HEK293 (cell line): ENCODE measurements at regions not wholly inside any gene's neighbourhood (a gene's known extent, or its start where the extent isn't known, plus 50 kb on each side); places are given as distances from the start of the nearest gene placed in this dataset.

ENCODE experiments used
- CTCF ChIA-PET: fragments of 350-600 bp; formaldehyde crosslinking; extraction: SDS; loops from one replicate; lab custom pipeline; 2021; ENCODE audit warnings: antibody characterized with exemption; lab: Yijun Ruan, JAX
- POLR2A ChIA-PET: fragments of 300-600 bp; formaldehyde crosslinking; extraction: SDS; loops from one replicate; lab custom pipeline; 2020; ENCODE audit warnings: antibody characterized with exemption, inconsistent platforms; lab: Yijun Ruan, JAX
- H3K27ac ChIP-seq: fragments of 200-500 bp; sonication (Bioruptor generic); 2 replicates; pipeline ENCODE4 v1.5.1; 2014; ENCODE audit warnings: low read depth, low read length, control low read depth, inconsistent platforms; ENCODE audit errors: extremely low read depth
- H3K36me3 ChIP-seq, 2 experiments: fragments of 200-500 bp in 1 of 2; sonication (Bioruptor generic) in 1 of 2; 1 replicate in 1 of 2; 2 replicates in 1 of 2; pipeline ENCODE4 v1.5.1; 2014 to 2017; ENCODE audit warnings: inconsistent platforms in 2 of 2, low read length in 2 of 2; ENCODE audit not compliant: control insufficient read depth in 2 of 2, insufficient read depth in 1 of 2
- H3K4me1 ChIP-seq: fragments of 200-500 bp; sonication (Bioruptor generic); 2 replicates; pipeline ENCODE4 v1.5.1; 2014; ENCODE audit warnings: mild to moderate bottlenecking, low read length, inconsistent platforms; ENCODE audit not compliant: control insufficient read depth, insufficient read depth
- H3K4me3 ChIP-seq: 2 replicates; pipeline ENCODE4 v1.5.1; 2011; ENCODE audit warnings: low read depth, mild to moderate bottlenecking, control low read depth, low read length, moderate library complexity
- H3K9me3 ChIP-seq: fragments of 200-500 bp; sonication (Bioruptor generic); 2 replicates; pipeline ENCODE4 v1.5.1; 2014; ENCODE audit warnings: low read depth, low read length, inconsistent platforms; ENCODE audit not compliant: control insufficient read depth, insufficient read depth
- CTCF ChIP-seq: fragments of 450-650 bp; formaldehyde crosslinking; IDR thresholded peaks from 2 replicates; pipeline ENCODE4 v1.5.1; 2016; ENCODE audit warnings: missing biosample characterization, missing genetic modification characterization
- EGR2 ChIP-seq: fragments of 450-650 bp; formaldehyde crosslinking; IDR thresholded peaks from 2 replicates; pipeline ENCODE4 v1.5.1; 2016; ENCODE audit warnings: low read depth, missing biosample characterization, missing genetic modification characterization
- GFI1B ChIP-seq: fragments of 450-650 bp; formaldehyde crosslinking; IDR thresholded peaks from 2 replicates; pipeline ENCODE4 v1.5.1; 2016; ENCODE audit warnings: missing biosample characterization, missing genetic modification characterization
- KLF10 ChIP-seq: fragments of 450-650 bp; IDR thresholded peaks from 2 replicates; pipeline ENCODE4 v1.5.1; 2018; ENCODE audit warnings: missing biosample characterization, mild to moderate bottlenecking, missing genetic modification characterization
- REST ChIP-seq: fragments of 450-650 bp; formaldehyde crosslinking; IDR thresholded peaks from 2 replicates; pipeline ENCODE4 v1.5.1; 2016; ENCODE audit warnings: missing biosample characterization, missing genetic modification characterization
- WT1 ChIP-seq: fragments of 450-650 bp; formaldehyde crosslinking; IDR thresholded peaks from 2 replicates; pipeline ENCODE4 v1.5.1; 2016; ENCODE audit warnings: missing biosample characterization, missing genetic modification characterization
- ZBTB20 ChIP-seq: fragments of 450-650 bp; formaldehyde crosslinking; IDR thresholded peaks from 2 replicates; pipeline ENCODE4 v1.5.1; 2016; ENCODE audit warnings: missing biosample characterization, missing genetic modification characterization
- ZFP3 ChIP-seq: fragments of 450-650 bp; formaldehyde crosslinking; IDR thresholded peaks from 2 replicates; pipeline ENCODE4 v1.5.1; 2016; ENCODE audit warnings: low read depth, missing biosample characterization, missing genetic modification characterization
- ZNF132 ChIP-seq: fragments of 450-650 bp; formaldehyde crosslinking; IDR thresholded peaks from 2 replicates; pipeline ENCODE4 v1.5.1; 2017; ENCODE audit warnings: missing biosample characterization, missing genetic modification characterization, borderline replicate concordance
- ZNF138 ChIP-seq: fragments of 450-650 bp; formaldehyde crosslinking; IDR thresholded peaks from 2 replicates; pipeline ENCODE4 v1.5.1; 2016; ENCODE audit warnings: missing biosample characterization, missing genetic modification characterization, borderline replicate concordance
- ZNF174 ChIP-seq: fragments of 450-650 bp; formaldehyde crosslinking; IDR thresholded peaks from 2 replicates; pipeline ENCODE4 v1.5.0; 2017; ENCODE audit warnings: missing biosample characterization, mild to moderate bottlenecking, missing genetic modification characterization
- ZNF214 ChIP-seq: fragments of 450-650 bp; formaldehyde crosslinking; IDR thresholded peaks from 2 replicates; pipeline ENCODE4 v1.5.1; 2017; ENCODE audit warnings: missing biosample characterization, mild to moderate bottlenecking, missing genetic modification characterization, borderline replicate concordance
- ZNF266 ChIP-seq: fragments of 450-650 bp; formaldehyde crosslinking; IDR thresholded peaks from 2 replicates; pipeline ENCODE4 v1.5.1; 2016; ENCODE audit warnings: missing biosample characterization, missing genetic modification characterization, low read depth
- ZNF302 ChIP-seq: fragments of 450-650 bp; formaldehyde crosslinking; IDR thresholded peaks from 2 replicates; pipeline ENCODE4 v1.5.1; 2016; ENCODE audit warnings: missing biosample characterization, missing genetic modification characterization, low read depth
- ZNF366 ChIP-seq: fragments of 450-650 bp; formaldehyde crosslinking; conservative IDR thresholded peaks from 2 replicates; pipeline ENCODE4 v1.5.1; 2016; ENCODE audit warnings: missing biosample characterization, missing genetic modification characterization
- ZNF510 ChIP-seq: fragments of 450-650 bp; formaldehyde crosslinking; IDR thresholded peaks from 2 replicates; pipeline ENCODE4 v1.5.1; 2018; ENCODE audit warnings: mild to moderate bottlenecking, missing genetic modification characterization, missing biosample characterization; ENCODE audit not compliant: insufficient replicate concordance
- ZNF624 ChIP-seq: fragments of 450-650 bp; formaldehyde crosslinking; IDR thresholded peaks from 2 replicates; pipeline ENCODE4 v1.5.1; 2017; ENCODE audit warnings: missing biosample characterization, missing genetic modification characterization
- ZNF654 ChIP-seq: fragments of 450-650 bp; formaldehyde crosslinking; IDR thresholded peaks from 2 replicates; pipeline ENCODE4 v1.5.1; 2016; ENCODE audit warnings: low read depth, missing biosample characterization, missing genetic modification characterization
- ZNF677 ChIP-seq: fragments of 450-650 bp; IDR thresholded peaks from 2 replicates; pipeline ENCODE4 v1.5.0; 2018; ENCODE audit warnings: missing biosample characterization, mild to moderate bottlenecking, missing genetic modification characterization, moderate library complexity
- ZNF843 ChIP-seq: fragments of 450-650 bp; formaldehyde crosslinking; IDR thresholded peaks from 2 replicates; pipeline ENCODE4 v1.5.1; 2016; ENCODE audit warnings: missing biosample characterization, missing genetic modification characterization
- TF ChIP-seq, protein P1 (sequence below): fragments of 450-650 bp; formaldehyde crosslinking; IDR thresholded peaks from 2 replicates; pipeline ENCODE4 v1.5.1; 2016; ENCODE audit warnings: missing biosample characterization, missing genetic modification characterization
- TF ChIP-seq, protein P2 (sequence below): fragments of 450-650 bp; IDR thresholded peaks from 2 replicates; pipeline ENCODE4 v1.5.1; 2018; ENCODE audit warnings: missing biosample characterization, missing genetic modification characterization

GRCh38 chr4:56093576-56093975 lies 144.8 kb downstream of the CEP135 start:
- Histone ChIP-seq H3K9me3 (no peaks in the 10 kb centered on the region), H3K4me3 (no peak overlapping the region), H3K4me1 (peaks cover 3% of the 10 kb centered on the region; the same call in 1 of the 2 replicates), H3K27ac (no peak overlapping the region), H3K36me3 (no peaks in the 10 kb centered on the region)
- POLR2A ChIA-PET, result no interaction called here
- CTCF ChIA-PET, result interaction anchor here (0.6 kb wide), 1 partner anchor 74 kb away, joined by 4 read pairs; no protein-coding TSS in a partner anchor
- TF ChIP-seq, protein P1, sequence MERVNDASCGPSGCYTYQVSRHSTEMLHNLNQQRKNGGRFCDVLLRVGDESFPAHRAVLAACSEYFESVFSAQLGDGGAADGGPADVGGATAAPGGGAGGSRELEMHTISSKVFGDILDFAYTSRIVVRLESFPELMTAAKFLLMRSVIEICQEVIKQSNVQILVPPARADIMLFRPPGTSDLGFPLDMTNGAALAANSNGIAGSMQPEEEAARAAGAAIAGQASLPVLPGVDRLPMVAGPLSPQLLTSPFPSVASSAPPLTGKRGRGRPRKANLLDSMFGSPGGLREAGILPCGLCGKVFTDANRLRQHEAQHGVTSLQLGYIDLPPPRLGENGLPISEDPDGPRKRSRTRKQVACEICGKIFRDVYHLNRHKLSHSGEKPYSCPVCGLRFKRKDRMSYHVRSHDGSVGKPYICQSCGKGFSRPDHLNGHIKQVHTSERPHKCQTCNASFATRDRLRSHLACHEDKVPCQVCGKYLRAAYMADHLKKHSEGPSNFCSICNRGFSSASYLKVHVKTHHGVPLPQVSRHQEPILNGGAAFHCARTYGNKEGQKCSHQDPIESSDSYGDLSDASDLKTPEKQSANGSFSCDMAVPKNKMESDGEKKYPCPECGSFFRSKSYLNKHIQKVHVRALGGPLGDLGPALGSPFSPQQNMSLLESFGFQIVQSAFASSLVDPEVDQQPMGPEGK, result no peak

GRCh38 chr4:56092540-56092939 lies 143.8 kb downstream of the CEP135 start:
- Histone ChIP-seq H3K4me3 (no peak overlapping the region), H3K36me3 (no peaks in the 10 kb centered on the region), H3K4me1 (peaks cover 3% of the 10 kb centered on the region; the same call in 1 of the 2 replicates), H3K9me3 (no peaks in the 10 kb centered on the region), H3K27ac (no peak overlapping the region)
- ChIA-PET POLR2A (no interaction called here), CTCF (interaction anchor here (0.6 to 1.2 kb wide), 2 partner anchors 42 to 210 kb away, joined by 3 read pairs; no protein-coding TSS in a partner anchor)
- TF ChIP-seq ZNF302, result no peak
- no peak for TF ChIP-seq ZFP3 (tag by site-specific recombination)
- TF ChIP-seq KLF10 (tag by site-specific recombination), result no peak
- TF ChIP-seq ZNF843, result no peak

GRCh38 chr4:56086561-56086960 lies 137.8 kb downstream of the CEP135 start:
- Histone ChIP-seq H3K9me3 (no peaks in the 10 kb centered on the region), H3K4me1 (peaks cover 8% of the 10 kb centered on the region), H3K36me3 (no peaks in the 10 kb centered on the region), H3K27ac (no peak overlapping the region), H3K4me3 (no peak overlapping the region)
- TF ChIP-seq ZNF677 (tag by site-specific recombination), result no peak
- TF ChIP-seq ZNF214 (tag by site-specific recombination), result no peak
- no peak for TF ChIP-seq WT1
- TF ChIP-seq ZNF510 (tag by site-specific recombination), result no peak
- no peak for TF ChIP-seq ZNF624 (tag by site-specific recombination)
- TF ChIP-seq ZNF132 (tag by site-specific recombination), result no peak
- no peak for TF ChIP-seq ZNF138 (tag by site-specific recombination)
- TF ChIP-seq ZNF654 (tag by site-specific recombination), result no peak
- no peak for TF ChIP-seq EGR2 (tag by site-specific recombination)
- TF ChIP-seq ZNF366 (tag by site-specific recombination), result no peak
- TF ChIP-seq GFI1B (tag by site-specific recombination), result no peak
- TF ChIP-seq, protein P2, sequence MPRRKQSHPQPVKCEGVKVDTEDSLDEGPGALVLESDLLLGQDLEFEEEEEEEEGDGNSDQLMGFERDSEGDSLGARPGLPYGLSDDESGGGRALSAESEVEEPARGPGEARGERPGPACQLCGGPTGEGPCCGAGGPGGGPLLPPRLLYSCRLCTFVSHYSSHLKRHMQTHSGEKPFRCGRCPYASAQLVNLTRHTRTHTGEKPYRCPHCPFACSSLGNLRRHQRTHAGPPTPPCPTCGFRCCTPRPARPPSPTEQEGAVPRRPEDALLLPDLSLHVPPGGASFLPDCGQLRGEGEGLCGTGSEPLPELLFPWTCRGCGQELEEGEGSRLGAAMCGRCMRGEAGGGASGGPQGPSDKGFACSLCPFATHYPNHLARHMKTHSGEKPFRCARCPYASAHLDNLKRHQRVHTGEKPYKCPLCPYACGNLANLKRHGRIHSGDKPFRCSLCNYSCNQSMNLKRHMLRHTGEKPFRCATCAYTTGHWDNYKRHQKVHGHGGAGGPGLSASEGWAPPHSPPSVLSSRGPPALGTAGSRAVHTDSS, result no peak
- TF ChIP-seq REST (tag by site-specific recombination), result no peak
- no peak for TF ChIP-seq CTCF (tag by site-specific recombination)
- TF ChIP-seq ZNF266, result no peak
- TF ChIP-seq ZNF843, result no peak
- no peak for TF ChIP-seq KLF10 (tag by site-specific recombination)
- TF ChIP-seq ZNF174 (tag by site-specific recombination), result no peak
- TF ChIP-seq ZBTB20 (tag by site-specific recombination), result no peak
- ChIA-PET POLR2A (no interaction called here), CTCF (no interaction called here)
